ENCODE measurements at regions not wholly inside any gene's neighbourhood (a gene's known extent, or its start where the extent isn't known, plus 50 kb on each side); places are given as distances from the start of the nearest gene placed in this dataset.

DNA sequence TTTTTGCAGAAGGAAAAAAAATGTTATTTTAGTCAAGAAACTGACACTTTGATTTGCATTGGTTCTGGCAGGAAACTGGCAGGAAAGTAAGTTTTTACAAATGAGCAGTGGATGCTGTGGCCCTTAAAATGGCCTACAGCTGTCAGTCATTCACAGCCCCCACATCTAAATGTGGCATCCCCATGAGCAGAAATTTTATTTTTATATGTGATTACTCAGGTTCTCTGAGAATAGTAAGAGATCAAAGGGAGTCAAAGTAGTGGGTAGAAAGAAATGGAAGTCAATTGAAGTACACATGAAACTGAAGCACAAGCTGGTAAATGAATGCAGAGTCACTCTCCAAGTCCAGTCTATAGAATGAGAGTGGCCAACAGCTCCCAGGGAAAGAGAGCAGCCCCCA, 80.3 kb downstream of the ENC1 start:
- FAIRE-seq = no peak
- no peaks in the 10 kb centered on the region for H3K27me3 ChIP-seq (ENCODE audit: control insufficient read depth, insufficient read depth, low read length)
- no peak overlapping the region for H3K4me3 ChIP-seq (ENCODE audit: low read depth, low read length)
- TF ChIP-seq, protein P1, sequence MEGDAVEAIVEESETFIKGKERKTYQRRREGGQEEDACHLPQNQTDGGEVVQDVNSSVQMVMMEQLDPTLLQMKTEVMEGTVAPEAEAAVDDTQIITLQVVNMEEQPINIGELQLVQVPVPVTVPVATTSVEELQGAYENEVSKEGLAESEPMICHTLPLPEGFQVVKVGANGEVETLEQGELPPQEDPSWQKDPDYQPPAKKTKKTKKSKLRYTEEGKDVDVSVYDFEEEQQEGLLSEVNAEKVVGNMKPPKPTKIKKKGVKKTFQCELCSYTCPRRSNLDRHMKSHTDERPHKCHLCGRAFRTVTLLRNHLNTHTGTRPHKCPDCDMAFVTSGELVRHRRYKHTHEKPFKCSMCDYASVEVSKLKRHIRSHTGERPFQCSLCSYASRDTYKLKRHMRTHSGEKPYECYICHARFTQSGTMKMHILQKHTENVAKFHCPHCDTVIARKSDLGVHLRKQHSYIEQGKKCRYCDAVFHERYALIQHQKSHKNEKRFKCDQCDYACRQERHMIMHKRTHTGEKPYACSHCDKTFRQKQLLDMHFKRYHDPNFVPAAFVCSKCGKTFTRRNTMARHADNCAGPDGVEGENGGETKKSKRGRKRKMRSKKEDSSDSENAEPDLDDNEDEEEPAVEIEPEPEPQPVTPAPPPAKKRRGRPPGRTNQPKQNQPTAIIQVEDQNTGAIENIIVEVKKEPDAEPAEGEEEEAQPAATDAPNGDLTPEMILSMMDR (IDR thresholded peaks at IDR 0.05; ENCODE audit: insufficient read depth, low read length, severe bottlenecking) = no peak
- no peaks in the 10 kb centered on the region for H3K36me3 ChIP-seq (ENCODE audit: control insufficient read depth, insufficient read depth, low read length)
- no peak for DNase-seq (ENCODE audit: low read depth)

- DNase-seq (ENCODE audit: low read depth) = peak; percentile 77
- no peaks in the 10 kb centered on the region for H3K36me3 ChIP-seq (ENCODE audit: control insufficient read depth, insufficient read depth, low read length)
- H3K4me3 ChIP-seq (ENCODE audit: low read depth, low read length) = no peak overlapping the region
- peak; percentile 97 for FAIRE-seq
- TF ChIP-seq, protein P1 (IDR thresholded peaks at IDR 0.05; ENCODE audit: insufficient read depth, low read length, severe bottlenecking) = no peak
- H3K27me3 ChIP-seq (ENCODE audit: control insufficient read depth, insufficient read depth, low read length) = no peaks in the 10 kb centered on the region
These were observed 83.6 kb downstream of the ENC1 start for GRCh38 chr5:74556631-74557595.

- no peak for DNase-seq (ENCODE audit: low read depth)
These were observed 84.5 kb downstream of the ENC1 start for GRCh38 chr5:74556006-74556405.

DNA sequence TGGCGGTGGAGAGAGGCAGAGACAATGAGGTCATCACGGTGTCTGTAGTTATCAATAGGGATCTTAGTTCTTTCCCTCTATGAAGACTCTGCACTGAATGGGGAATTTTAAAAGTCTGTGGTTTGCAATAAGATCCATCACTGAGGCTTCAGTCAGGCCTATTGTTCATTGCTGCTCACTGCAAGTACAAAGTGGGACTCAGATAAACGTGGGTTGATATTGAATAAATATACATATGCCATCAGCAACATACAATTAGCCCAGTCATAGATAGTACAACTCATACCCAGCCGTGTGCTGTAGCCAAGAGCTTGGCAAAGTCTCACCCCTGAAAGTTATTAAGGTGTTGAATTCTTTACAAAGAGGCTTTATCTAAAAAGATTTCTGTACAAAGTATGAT, 88.4 kb downstream of the ENC1 start:
- DNase-seq (ENCODE audit: low read depth) (no peak), FAIRE-seq (no peak)
- TF ChIP-seq, protein P1 (IDR thresholded peaks at IDR 0.05; ENCODE audit: insufficient read depth, low read length, severe bottlenecking) = no peak
- H3K36me3 ChIP-seq (ENCODE audit: control insufficient read depth, insufficient read depth, low read length) = no peaks in the 10 kb centered on the region
- peaks cover 3% of the 10 kb centered on the region for H3K27me3 ChIP-seq (ENCODE audit: control insufficient read depth, insufficient read depth, low read length)
- no peak overlapping the region for H3K4me3 ChIP-seq (ENCODE audit: low read depth, low read length)

More at GRCh38 chr5:74556006-74556405, 84.5 kb downstream of the ENC1 start:
- H3K4me3 ChIP-seq (ENCODE audit: low read depth, low read length) = no peak overlapping the region
- FAIRE-seq = no peak
- H3K36me3 ChIP-seq (ENCODE audit: control insufficient read depth, insufficient read depth, low read length) = no peaks in the 10 kb centered on the region
- H3K27me3 ChIP-seq (ENCODE audit: control insufficient read depth, insufficient read depth, low read length) = no peaks in the 10 kb centered on the region
- TF ChIP-seq, protein P1 (IDR thresholded peaks at IDR 0.05; ENCODE audit: insufficient read depth, low read length, severe bottlenecking) = no peak

GRCh38 chr5:74550927-74551326, 89.6 kb downstream of the ENC1 start:
- H3K36me3 ChIP-seq (ENCODE audit: control insufficient read depth, insufficient read depth, low read length) = no peaks in the 10 kb centered on the region
- H3K4me3 ChIP-seq (ENCODE audit: low read depth, low read length) = no peak overlapping the region
- H3K27me3 ChIP-seq (ENCODE audit: control insufficient read depth, insufficient read depth, low read length) = peaks cover 3% of the 10 kb centered on the region
- TF ChIP-seq, protein P1 (IDR thresholded peaks at IDR 0.05; ENCODE audit: insufficient read depth, low read length, severe bottlenecking) = no peak
- DNase-seq (ENCODE audit: low read depth) (no peak), FAIRE-seq (no peak)

Data from bronchial epithelial cell (primary cell).